Smooth muscle cell (in vitro differentiated cells): ENCODE measurements at regions not wholly inside any gene's neighbourhood (a gene's known extent, or its start where the extent isn't known, plus 50 kb on each side); places are given as distances from the start of the nearest gene placed in this dataset.

Experiments
- DNase-seq: peaks from one replicate; lab custom pipeline; 2025; ENCODE audit not compliant: unreplicated experiment; lab: John Stamatoyannopoulos, UW
- H2AFZ ChIP-seq: fragments of 200-600 bp; sonication (generic); 2 replicates; pipeline ENCODE4 v1.6.0; 2016; ENCODE audit warnings: antibody characterized with exemption, low read depth, mild to moderate bottlenecking
- H3F3A ChIP-seq: fragments of 200-600 bp; sonication (generic); 2 replicates; pipeline ENCODE4 v1.6.0; 2017; ENCODE audit warnings: antibody characterized with exemption, low read depth
- H3K27ac ChIP-seq: fragments of 200-600 bp; sonication (generic); 2 replicates; pipeline ENCODE4 v1.5.1; 2016; ENCODE audit warnings: low read depth, mild to moderate bottlenecking
- H3K27me3 ChIP-seq: fragments of 200-600 bp; sonication (generic); 2 replicates; pipeline ENCODE4 v1.6.1; 2016; ENCODE audit warnings: low read depth, mild to moderate bottlenecking
- H3K36me3 ChIP-seq: fragments of 200-600 bp; sonication (generic); 2 replicates; pipeline ENCODE4 v1.5.1; 2016; ENCODE audit warnings: low read depth
- H3K4me1 ChIP-seq: fragments of 200-600 bp; sonication (generic); 2 replicates; pipeline ENCODE4 v1.5.1; 2016; ENCODE audit warnings: low read depth
- H3K4me2 ChIP-seq: fragments of 200-600 bp; sonication (generic); 2 replicates; pipeline ENCODE4 v1.6.0; 2016; ENCODE audit warnings: mild to moderate bottlenecking
- H3K4me3 ChIP-seq: fragments of 200-600 bp; sonication (generic); 2 replicates; pipeline ENCODE4 v1.5.1; 2016; ENCODE audit warnings: mild to moderate bottlenecking
- H3K79me2 ChIP-seq: fragments of 200-600 bp; sonication (generic); 2 replicates; pipeline ENCODE4 v1.6.0; 2016; ENCODE audit warnings: low read depth, mild to moderate bottlenecking
- H3K9ac ChIP-seq: fragments of 200-600 bp; sonication (generic); 2 replicates; pipeline ENCODE4 v1.6.0; 2016; ENCODE audit warnings: low read depth
- H3K9me3 ChIP-seq: fragments of 200-600 bp; sonication (generic); replicated peaks from 2 replicates; pipeline ENCODE4 v1.5.1; 2016; ENCODE audit warnings: low read depth
- H4K20me1 ChIP-seq: fragments of 200-600 bp; sonication (generic); 2 replicates; pipeline ENCODE4 v1.6.0; 2016; ENCODE audit warnings: low read depth
- WGBS: methylation state at CpG from one replicate; pipeline ENCODE4 v1.1.7; 2016; ENCODE audit warnings: low lambda C conversion rate; 5-methylcytosine and 5-hydroxymethylcytosine counted together
- TF ChIP-seq, protein P1 (sequence below): fragments of 200-600 bp; sonication (generic); IDR thresholded peaks from 2 replicates; pipeline ENCODE4 v1.5.1; 2017; ENCODE audit warnings: borderline replicate concordance, mild to moderate bottlenecking, antibody characterized with exemption; ENCODE audit not compliant: insufficient read depth, poor library complexity, severe bottlenecking

DNA sequence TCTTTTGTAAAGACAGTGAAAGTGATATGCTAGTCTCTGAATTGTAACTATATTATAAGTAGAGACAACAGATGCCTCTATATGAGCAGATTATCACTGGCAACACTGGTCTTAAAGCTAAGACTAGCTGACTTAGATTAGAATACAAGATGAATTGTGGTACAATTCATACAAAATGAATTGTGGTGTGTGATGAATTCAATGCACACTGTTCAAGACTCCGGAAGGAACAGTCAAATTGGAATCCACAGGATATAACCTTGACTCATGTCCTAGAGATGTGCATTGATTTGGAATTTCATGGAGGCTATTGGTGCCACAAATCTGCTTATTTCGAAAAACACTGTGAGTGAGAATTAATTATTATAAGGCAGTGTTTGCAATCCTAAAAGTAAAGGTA lies 701.8 kb downstream of the PCDH7 start:
- no peaks in the 10 kb centered on the region for H3K36me3 ChIP-seq
- TF ChIP-seq, protein P1, sequence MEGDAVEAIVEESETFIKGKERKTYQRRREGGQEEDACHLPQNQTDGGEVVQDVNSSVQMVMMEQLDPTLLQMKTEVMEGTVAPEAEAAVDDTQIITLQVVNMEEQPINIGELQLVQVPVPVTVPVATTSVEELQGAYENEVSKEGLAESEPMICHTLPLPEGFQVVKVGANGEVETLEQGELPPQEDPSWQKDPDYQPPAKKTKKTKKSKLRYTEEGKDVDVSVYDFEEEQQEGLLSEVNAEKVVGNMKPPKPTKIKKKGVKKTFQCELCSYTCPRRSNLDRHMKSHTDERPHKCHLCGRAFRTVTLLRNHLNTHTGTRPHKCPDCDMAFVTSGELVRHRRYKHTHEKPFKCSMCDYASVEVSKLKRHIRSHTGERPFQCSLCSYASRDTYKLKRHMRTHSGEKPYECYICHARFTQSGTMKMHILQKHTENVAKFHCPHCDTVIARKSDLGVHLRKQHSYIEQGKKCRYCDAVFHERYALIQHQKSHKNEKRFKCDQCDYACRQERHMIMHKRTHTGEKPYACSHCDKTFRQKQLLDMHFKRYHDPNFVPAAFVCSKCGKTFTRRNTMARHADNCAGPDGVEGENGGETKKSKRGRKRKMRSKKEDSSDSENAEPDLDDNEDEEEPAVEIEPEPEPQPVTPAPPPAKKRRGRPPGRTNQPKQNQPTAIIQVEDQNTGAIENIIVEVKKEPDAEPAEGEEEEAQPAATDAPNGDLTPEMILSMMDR: no peak
- H3K79me2 ChIP-seq: no peaks in the 10 kb centered on the region
- no peak overlapping the region for H3K4me2 ChIP-seq
- H3K27me3 ChIP-seq: no peaks in the 10 kb centered on the region
- no peaks in the 10 kb centered on the region for H3F3A ChIP-seq
- H3K4me1 ChIP-seq: no peaks in the 10 kb centered on the region
- no peak overlapping the region for H3K4me3 ChIP-seq
- H2AFZ ChIP-seq: no peak overlapping the region
- no peak for DNase-seq
- H3K27ac ChIP-seq: no peak overlapping the region
- H4K20me1 ChIP-seq: no peaks in the 10 kb centered on the region
- WGBS: 89% methylated on average over 2 of the region's 2 CpGs
- H3K9ac ChIP-seq: no peak overlapping the region
- no peaks in the 10 kb centered on the region for H3K9me3 ChIP-seq

DNA sequence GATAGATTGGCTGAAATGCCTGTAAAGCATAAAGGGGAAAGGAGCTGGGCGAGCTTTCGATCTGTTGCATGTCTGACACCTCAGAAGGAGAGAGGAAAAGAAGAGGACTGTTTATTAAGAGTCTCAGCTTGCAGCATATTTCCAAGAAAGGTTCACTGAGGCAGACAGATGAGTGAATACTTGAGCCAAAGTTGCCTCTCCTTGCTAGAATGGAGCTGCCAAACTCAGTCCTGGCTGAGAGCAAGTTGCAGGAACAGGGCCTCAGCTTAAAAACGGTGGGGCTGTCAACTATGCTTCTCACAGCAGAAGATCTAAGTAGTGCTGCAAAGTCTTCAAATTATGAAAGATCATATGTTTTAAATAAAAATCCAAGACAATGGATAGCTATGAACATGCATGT lies 707.5 kb downstream of the PCDH7 start:
- Histone ChIP-seq H3K27ac (no peak overlapping the region), H3K4me3 (no peak overlapping the region), H3K27me3 (no peaks in the 10 kb centered on the region), H3K36me3 (no peaks in the 10 kb centered on the region), H2AFZ (peak overlapping the region; percentile 48), H3K79me2 (no peaks in the 10 kb centered on the region), H4K20me1 (no peaks in the 10 kb centered on the region), H3K4me2 (no peak overlapping the region), H3K4me1 (no peaks in the 10 kb centered on the region), H3K9ac (no peak overlapping the region), H3K9me3 (no peaks in the 10 kb centered on the region), H3F3A (no peaks in the 10 kb centered on the region)
- DNase-seq: no peak
- WGBS: 91% methylated on average over 3 of the region's 3 CpGs
- TF ChIP-seq, protein P1: no peak

- no peak overlapping the region for H3K4me2 ChIP-seq
- no peaks in the 10 kb centered on the region for H3K27me3 ChIP-seq
- H3K36me3 ChIP-seq: no peaks in the 10 kb centered on the region
- TF ChIP-seq, protein P1: no peak
- no peaks in the 10 kb centered on the region for H4K20me1 ChIP-seq
- H3K9me3 ChIP-seq: no peaks in the 10 kb centered on the region
- H3F3A ChIP-seq: no peaks in the 10 kb centered on the region
- DNase-seq: no peak
- H3K4me3 ChIP-seq: no peak overlapping the region
- H3K4me1 ChIP-seq: no peaks in the 10 kb centered on the region
- no peaks in the 10 kb centered on the region for H3K79me2 ChIP-seq
- no peak overlapping the region for H3K27ac ChIP-seq
- H3K9ac ChIP-seq: no peak overlapping the region
- no peak overlapping the region for H2AFZ ChIP-seq
- 85% methylated on average over 11 of the region's 11 CpGs for WGBS
Measured at GRCh38 chr4:31442236-31442635, 722.1 kb downstream of the PCDH7 start.

- Histone ChIP-seq H3K79me2 (no peaks in the 10 kb centered on the region), H4K20me1 (no peaks in the 10 kb centered on the region), H3K4me3 (no peak overlapping the region), H3F3A (no peaks in the 10 kb centered on the region), H3K9me3 (no peaks in the 10 kb centered on the region), H2AFZ (no peak overlapping the region), H3K9ac (no peak overlapping the region), H3K4me2 (no peak overlapping the region), H3K4me1 (no peaks in the 10 kb centered on the region), H3K27me3 (no peaks in the 10 kb centered on the region), H3K27ac (no peak overlapping the region), H3K36me3 (no peaks in the 10 kb centered on the region)
- DNase-seq: no peak
- 85% methylated on average over 3 of the region's 3 CpGs for WGBS
- TF ChIP-seq, protein P1: no peak
Measured at GRCh38 chr4:31445526-31445925, 725.4 kb downstream of the PCDH7 start.
